SK-N-SH treated with all-trans-retinoic acid at 6 μM for 48 hours (cell line): ENCODE measurements at regions not wholly inside any gene's neighbourhood (a gene's known extent, or its start where the extent isn't known, plus 50 kb on each side); places are given as distances from the start of the nearest gene placed in this dataset.

ENCODE experiments used
- BACH2 ChIP-seq: fragments of 250-450 bp; sonication (Bioruptor Pico); IDR thresholded peaks from 2 replicates; pipeline ENCODE4 v1.9.0; 2021; ENCODE audit warnings: mild to moderate bottlenecking, borderline replicate concordance
- CREB5 ChIP-seq: fragments of 250-450 bp; sonication (Bioruptor Pico); IDR thresholded peaks from 2 replicates; pipeline ENCODE4 v1.5.1; 2020; ENCODE audit warnings: low read depth, mild to moderate bottlenecking, moderate library complexity
- CSRNP3 ChIP-seq: fragments of 250-450 bp; sonication (Bioruptor Pico); IDR thresholded peaks from 2 replicates; pipeline ENCODE4 v1.5.1; 2021; ENCODE audit warnings: mild to moderate bottlenecking, moderate library complexity
- PATZ1 ChIP-seq: fragments of 250-450 bp; sonication (Bioruptor Pico); IDR thresholded peaks from 2 replicates; pipeline ENCODE4 v1.8.0; 2020; ENCODE audit warnings: mild to moderate bottlenecking, moderate library complexity, borderline replicate concordance
- POU6F1 ChIP-seq: fragments of 250-450 bp; sonication (Bioruptor Pico); IDR thresholded peaks from 2 replicates; pipeline ENCODE4 v1.8.0; 2021; ENCODE audit warnings: low read depth, mild to moderate bottlenecking, moderate library complexity, borderline replicate concordance
- ZC3H10 ChIP-seq: fragments of 250-450 bp; sonication (Bioruptor Pico); IDR thresholded peaks from 2 replicates; pipeline ENCODE4 v1.5.1; 2021; ENCODE audit warnings: mild to moderate bottlenecking, moderate library complexity
- ZFP30 ChIP-seq: fragments of 450-650 bp; formaldehyde crosslinking; IDR thresholded peaks from 2 replicates; pipeline ENCODE4 v1.5.0; 2022; ENCODE audit warnings: mild to moderate bottlenecking, moderate library complexity
- ZNF70 ChIP-seq: fragments of 450-650 bp; formaldehyde crosslinking; IDR thresholded peaks from 2 replicates; pipeline ENCODE4 v1.5.0; 2020; ENCODE audit warnings: mild to moderate bottlenecking, moderate library complexity

- TF ChIP-seq CREB5 (CRISPR knock-in tag) (no peak), PATZ1 (CRISPR knock-in tag) (no peak), ZFP30 (no peak), ZC3H10 (CRISPR knock-in tag) (no peak), BACH2 (CRISPR knock-in tag) (no peak), POU6F1 (CRISPR knock-in tag) (no peak), ZNF70 (CRISPR knock-in tag) (peak; percentile 99), CSRNP3 (CRISPR knock-in tag) (no peak)
These were observed 358.5 kb downstream of the SEC16B start for GRCh38 chr1:177611402-177611801.
